HG03521 (cell line): ENCODE measurements at regions not wholly inside any gene's neighbourhood (a gene's known extent, or its start where the extent isn't known, plus 50 kb on each side); places are given as distances from the start of the nearest gene placed in this dataset.

Experiments used
- ATAC-seq: cut with Tn5 transposase; IDR thresholded peaks from one replicate; pipeline ENCODE4 v1.9.1; 2021; ENCODE audit warnings: mild to moderate bottlenecking, moderate library complexity; ENCODE audit not compliant: unreplicated experiment

GRCh38 chr20:10861090-10861489 lies 187.3 kb upstream of the JAG1 start:
- no peak for ATAC-seq

GRCh38 chr20:10861619-10862018 lies 187.8 kb upstream of the JAG1 start:
- no peak for ATAC-seq

- ATAC-seq: no peak
These were observed 189.7 kb upstream of the JAG1 start for GRCh38 chr20:10863337-10864060.

DNA sequence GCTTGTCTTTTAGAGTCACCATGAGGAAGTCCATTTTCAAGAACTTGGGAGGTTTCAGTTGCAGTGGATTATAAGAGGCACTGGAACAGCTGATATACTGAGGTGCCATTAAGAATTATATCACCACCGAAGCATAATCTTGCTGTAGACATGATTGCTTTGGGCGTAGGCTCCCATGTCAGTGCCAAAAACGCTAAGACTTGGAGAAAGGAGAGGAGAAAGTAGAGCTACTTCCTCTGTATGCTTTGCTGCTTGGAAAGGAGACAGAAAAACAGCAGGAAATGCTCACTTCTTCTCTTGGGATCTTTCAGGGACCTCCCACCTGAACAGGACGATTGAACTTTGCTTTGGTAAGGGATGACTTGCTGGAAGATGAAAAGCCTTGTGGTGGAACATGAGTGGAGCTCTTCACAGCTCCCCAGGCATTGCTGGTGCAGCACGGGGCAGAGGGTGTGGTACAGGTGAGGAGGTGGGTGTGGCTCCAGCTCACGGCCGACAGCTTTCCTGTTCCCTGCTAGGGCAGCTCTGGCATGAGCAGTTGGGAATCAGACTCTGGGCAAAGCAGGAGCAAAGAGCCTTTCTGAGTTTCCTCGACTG lies 190.4 kb upstream of the JAG1 start:
- no peak for ATAC-seq

DNA sequence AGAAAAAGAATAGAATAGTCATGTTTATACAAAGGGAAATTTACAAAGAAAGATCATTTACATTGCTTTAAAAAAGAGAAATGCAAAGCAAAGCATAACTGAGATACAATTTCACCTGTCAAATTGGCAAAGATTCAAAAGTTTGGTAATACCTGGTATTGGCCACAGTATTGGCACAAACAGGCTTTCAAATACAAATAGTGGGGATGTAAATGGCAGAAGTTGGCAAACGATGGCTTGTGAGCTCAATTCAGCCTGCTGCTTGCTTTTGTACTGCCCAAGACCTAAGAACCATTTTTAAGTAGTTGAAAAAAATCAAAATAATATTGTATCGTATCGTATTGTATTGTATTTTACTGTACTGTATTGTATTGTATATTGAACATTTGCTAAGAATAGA lies 194.5 kb upstream of the JAG1 start:
- ATAC-seq: no peak

DNA sequence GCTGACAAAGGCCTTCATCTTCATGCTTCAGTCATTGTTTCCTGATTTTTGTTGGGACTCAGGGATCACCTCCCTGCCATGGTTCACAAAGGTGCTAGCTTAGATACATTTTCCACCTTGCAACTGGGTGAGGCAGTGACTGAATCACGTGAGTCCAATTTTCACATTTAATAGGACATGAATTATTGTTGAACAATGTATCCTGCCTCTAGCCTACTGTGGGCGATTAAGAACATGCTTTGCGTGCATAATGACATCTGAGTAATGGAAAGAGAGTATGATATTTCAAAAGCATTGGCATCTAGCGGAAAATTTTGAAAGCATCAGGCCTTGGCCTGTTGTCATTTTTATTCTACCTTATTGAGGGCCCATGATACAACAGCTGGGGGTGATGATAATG lies 199.2 kb upstream of the JAG1 start:
- no peak for ATAC-seq

DNA sequence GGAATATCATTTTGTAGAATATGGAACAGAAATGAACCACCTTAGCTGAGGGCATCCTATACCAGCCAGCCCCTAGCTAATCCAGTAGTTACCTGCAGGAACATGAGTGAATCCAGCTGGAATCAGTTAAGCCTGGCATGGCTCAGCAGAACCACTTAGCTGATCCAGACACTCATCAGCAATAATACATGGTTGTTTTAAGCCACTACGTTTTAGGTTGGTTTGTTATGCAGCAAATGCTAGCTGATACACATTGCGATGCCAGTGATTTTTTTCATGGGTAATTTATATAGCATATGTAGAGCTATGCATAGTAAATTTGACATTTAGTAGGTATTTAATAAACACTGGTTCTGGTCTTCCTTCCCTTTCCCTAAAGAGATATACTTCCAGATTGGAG lies 201.9 kb upstream of the JAG1 start:
- ATAC-seq: no peak

- no peak for ATAC-seq
These were observed 202.8 kb upstream of the JAG1 start for GRCh38 chr20:10876558-10876957.

GRCh38 chr20:10877342-10877741 lies 203.5 kb upstream of the JAG1 start:
- ATAC-seq: no peak

DNA sequence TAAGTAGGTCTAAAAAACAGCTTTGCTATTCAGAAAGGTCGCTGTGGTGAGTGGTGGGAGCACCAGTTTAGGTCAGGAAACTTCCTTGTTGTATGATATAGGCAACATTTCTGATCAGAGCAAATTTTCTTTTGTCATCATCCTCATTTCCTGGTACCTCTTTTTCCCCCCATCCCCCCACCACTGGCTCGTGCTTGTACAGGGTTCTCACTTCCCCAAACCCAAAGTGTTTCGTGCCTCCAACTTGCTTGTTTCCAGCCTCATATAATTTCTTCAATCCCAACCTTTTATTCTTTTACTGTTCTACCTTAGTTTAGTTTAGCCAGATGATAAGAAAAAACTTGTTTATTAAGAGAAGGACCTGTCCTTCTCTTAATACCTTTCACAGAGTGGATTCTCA lies 209.4 kb upstream of the JAG1 start:
- ATAC-seq: no peak

DNA sequence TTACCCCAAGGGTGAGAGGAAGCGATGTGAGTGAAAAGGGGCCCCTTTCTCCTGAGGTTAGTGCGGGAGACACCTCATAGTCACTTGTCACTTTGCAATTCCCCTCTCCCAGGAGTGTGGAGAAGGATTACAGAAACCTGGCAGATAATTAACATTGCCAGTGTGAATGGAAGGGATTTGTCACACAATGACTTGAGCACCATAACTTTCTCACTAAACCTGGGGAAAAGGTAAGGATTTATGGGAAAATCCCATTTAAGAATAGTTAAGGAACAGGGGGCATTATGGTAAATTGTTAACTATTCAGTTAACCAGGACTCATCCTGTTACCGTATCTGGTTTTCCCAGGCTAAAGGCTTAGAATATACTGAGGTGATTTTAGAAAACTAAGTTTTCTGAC lies 219.5 kb upstream of the JAG1 start:
- no peak for ATAC-seq

- no peak for ATAC-seq
These were observed 223.5 kb upstream of the JAG1 start for GRCh38 chr20:10897336-10897735.

DNA sequence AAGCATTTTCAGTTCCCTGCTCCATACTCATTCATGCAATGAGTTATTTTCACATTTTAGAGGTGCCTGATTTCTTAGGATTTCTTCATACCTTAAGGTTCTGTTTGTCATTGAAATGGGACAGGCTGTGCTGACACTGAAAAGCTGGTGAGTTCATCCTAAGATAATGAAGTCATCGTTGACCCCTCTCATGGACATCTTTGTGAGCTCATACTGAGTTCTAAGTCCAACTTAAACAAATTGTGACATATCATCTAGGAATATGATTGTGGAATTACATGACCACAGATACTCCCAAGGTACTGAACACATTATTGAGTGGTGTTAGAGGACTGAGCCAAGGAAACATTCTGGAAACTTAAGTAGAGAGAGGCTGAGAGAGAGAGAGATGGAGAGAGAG lies 224.8 kb upstream of the JAG1 start:
- no peak for ATAC-seq

- no peak for ATAC-seq
These were observed 228.4 kb upstream of the JAG1 start for GRCh38 chr20:10902174-10902573.

GRCh38 chr20:10902576-10903282 lies 228.9 kb upstream of the JAG1 start:
- ATAC-seq: no peak

- no peak for ATAC-seq
These were observed 233.0 kb upstream of the JAG1 start for GRCh38 chr20:10906834-10907233.

GRCh38 chr20:10909803-10910202 lies 236.0 kb upstream of the JAG1 start:
- ATAC-seq: no peak

DNA sequence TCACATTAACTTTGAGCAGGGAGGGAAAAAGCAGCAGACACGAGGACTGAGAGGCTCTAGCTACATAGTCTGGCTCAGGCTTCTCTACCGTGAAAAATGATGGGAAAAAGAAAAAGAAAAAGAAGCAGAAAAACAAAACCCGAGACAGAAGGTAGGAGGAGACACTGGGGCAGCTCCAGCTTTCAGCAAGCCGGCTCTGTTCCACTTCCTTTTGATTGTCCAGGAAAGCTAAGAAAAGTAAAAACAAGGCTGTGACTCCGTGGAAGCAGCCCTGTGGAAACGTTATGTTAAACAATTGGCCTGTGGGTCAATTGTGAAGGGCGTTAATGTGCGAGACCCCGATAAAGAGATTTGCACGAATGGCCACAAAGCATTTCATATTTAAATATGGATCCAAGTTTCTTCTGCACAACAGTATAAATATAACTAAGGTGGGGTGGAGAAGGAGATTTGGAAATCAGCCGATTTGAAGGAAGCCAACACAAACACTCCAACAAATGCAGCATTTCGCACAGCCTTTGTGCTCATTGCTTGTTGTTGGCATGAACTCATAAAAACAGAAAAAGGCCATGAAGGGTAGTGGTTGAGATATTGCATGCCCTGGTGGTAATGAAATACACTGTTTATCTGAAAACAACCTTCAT lies 236.9 kb upstream of the JAG1 start:
- no peak for ATAC-seq

DNA sequence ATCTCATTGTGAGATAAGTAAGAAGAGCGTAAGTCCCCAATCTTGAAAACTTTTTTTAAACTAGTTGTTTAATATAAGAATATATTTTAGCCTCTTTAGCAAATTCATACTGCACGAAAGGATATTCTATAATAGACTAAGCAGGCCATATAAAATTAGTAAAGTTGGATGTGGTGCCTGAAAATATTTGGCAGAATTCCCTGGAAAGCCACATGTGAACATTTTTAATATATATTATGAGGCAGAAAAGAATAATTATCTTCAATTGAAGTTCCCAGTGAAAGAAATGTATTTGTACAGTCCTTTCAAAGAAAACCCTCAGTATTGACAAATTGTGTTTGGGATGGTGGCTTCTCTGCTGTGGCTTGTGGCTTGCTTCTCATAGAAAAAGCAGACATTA lies 237.5 kb upstream of the JAG1 start:
- no peak for ATAC-seq

GRCh38 chr20:10915815-10916214 lies 242.0 kb upstream of the JAG1 start:
- no peak for ATAC-seq

- no peak for ATAC-seq
These were observed 242.5 kb upstream of the JAG1 start for GRCh38 chr20:10916312-10916711.

- ATAC-seq: no peak
These were observed 244.0 kb upstream of the JAG1 start for GRCh38 chr20:10917826-10918225.
